GM18505 (cell line): ENCODE measurements at regions not wholly inside any gene's neighbourhood (a gene's known extent, or its start where the extent isn't known, plus 50 kb on each side); places are given as distances from the start of the nearest gene placed in this dataset.

Source experiments
- ATAC-seq: cut with Tn5 transposase; IDR thresholded peaks from one replicate; pipeline ENCODE4 v1.9.1; 2021; ENCODE audit not compliant: unreplicated experiment
- POLR2A ChIP-seq: IDR thresholded peaks from 4 replicates; pipeline ENCODE4 v1.6.1; 2011; ENCODE audit warnings: borderline replicate concordance; ENCODE audit not compliant: insufficient read depth, insufficient read length; ENCODE audit errors: extremely low read depth

- ATAC-seq: no peak
- no peak for TF ChIP-seq POLR2A
Observed at GRCh38 chr6:144599615-144600014, 314.5 kb downstream of the UTRN start.

DNA sequence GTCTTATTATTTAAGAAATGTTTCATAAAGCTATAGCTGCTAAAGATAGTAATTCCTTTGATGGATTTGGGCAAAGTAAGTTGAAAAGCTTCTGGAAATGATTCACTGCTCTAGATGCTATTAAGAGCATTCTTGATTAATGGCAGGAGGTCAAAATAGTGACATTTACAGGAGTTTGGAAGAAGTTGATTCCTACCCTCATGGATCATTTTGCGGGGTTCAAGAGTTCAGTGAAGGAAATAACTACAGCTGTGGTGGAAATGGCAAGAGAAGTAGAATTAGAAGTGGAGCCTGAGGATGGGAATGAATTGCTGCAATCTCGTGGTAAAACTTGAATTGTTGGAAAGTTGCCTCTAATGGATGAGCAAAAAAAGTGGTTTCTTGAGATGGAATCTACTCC lies 316.1 kb downstream of the UTRN start:
- TF ChIP-seq POLR2A: no peak
- ATAC-seq: no peak

- no peak for ATAC-seq
- TF ChIP-seq POLR2A: no peak
Observed at GRCh38 chr6:144602523-144603180, 317.5 kb downstream of the UTRN start.

GRCh38 chr6:144606083-144606482 lies 320.9 kb downstream of the UTRN start:
- TF ChIP-seq POLR2A: no peak
- no peak for ATAC-seq

DNA sequence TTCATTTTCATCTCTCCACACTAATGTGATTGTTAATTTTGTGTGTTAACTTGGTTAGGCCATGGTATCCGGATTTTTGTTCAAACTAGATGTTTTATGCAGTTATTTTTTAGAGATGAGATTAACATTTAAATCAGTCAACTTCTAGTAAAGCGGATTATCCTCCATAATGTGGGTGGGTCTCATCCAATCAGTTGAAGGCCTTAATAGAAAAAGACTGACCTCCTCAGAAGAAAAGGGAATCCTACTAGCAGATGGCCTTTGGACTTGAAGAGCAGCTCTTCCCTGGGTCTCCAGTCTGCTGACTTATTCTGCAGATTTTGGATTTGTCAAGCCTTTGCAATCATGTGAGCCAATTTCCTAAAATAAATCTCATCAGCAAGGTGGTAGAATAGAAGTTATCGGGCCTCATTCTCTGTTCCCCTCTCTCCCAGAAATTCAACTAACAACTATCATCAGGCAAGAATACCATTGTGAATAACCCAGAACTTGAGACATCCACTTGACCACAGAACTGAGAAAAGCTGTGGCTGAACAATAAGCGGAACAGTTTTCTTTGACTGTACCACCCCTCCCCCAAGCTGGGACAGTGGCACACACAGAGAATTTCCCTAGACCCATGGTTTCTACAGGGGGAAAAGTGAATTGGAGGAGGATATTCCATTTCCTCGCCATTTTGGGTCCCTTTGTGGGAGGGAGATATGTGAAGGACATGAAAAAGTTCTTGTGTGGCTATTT lies 323.0 kb downstream of the UTRN start:
- TF ChIP-seq POLR2A: no peak
- ATAC-seq: no peak

- no peak for TF ChIP-seq POLR2A
- no peak for ATAC-seq
Observed at GRCh38 chr6:144612811-144613210, 327.7 kb downstream of the UTRN start.

GRCh38 chr6:144613859-144614258 lies 328.7 kb downstream of the UTRN start:
- no peak for TF ChIP-seq POLR2A
- ATAC-seq: no peak

DNA sequence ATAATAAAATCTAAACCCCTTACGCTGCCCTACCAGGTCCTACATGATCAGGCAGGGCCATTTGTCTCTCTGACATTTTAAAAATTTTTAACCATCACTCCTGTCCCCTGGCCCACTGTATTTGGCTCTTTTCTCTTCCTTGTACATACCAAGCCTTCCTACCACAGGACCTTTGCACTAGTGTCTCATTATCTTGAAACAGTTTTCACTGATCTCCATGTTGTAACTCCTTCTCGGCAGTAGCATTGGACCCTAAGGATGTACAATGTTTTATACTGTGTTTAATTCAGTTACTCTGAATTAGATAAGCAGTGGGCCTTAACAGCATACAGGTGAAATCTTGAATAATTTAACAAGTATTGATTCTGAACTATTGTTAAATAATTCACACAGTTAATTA lies 330.7 kb downstream of the UTRN start:
- ATAC-seq: no peak
- no peak for TF ChIP-seq POLR2A

GRCh38 chr6:144617191-144617590 lies 332.1 kb downstream of the UTRN start:
- no peak for TF ChIP-seq POLR2A
- no peak for ATAC-seq

DNA sequence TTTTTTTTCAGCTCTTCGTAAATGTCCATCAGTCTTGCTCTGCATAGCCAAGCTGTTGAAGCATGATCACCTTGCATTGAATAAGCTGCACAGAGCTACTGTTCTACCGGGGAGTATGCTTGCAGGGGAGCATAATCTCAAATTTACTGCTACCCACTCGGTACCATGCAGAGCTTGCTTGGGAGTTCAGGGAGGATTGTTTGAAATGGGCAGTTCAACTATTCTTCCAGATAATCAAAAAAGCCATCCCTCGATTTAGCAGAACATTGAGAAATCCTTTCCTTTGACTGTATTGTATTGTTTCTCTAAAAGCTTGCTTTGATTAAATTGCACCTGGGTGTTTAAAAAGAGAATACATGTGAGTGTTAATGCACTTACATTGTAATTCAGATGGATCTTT lies 332.6 kb downstream of the UTRN start:
- no peak for TF ChIP-seq POLR2A
- no peak for ATAC-seq

- TF ChIP-seq POLR2A: no peak
- ATAC-seq: no peak
Observed at GRCh38 chr6:144619966-144620365, 334.8 kb downstream of the UTRN start.

- TF ChIP-seq POLR2A: no peak
- no peak for ATAC-seq
Observed at GRCh38 chr6:144621332-144621731, 336.2 kb downstream of the UTRN start.

GRCh38 chr6:144624246-144624645 lies 339.1 kb downstream of the UTRN start:
- ATAC-seq: no peak
- TF ChIP-seq POLR2A: no peak

DNA sequence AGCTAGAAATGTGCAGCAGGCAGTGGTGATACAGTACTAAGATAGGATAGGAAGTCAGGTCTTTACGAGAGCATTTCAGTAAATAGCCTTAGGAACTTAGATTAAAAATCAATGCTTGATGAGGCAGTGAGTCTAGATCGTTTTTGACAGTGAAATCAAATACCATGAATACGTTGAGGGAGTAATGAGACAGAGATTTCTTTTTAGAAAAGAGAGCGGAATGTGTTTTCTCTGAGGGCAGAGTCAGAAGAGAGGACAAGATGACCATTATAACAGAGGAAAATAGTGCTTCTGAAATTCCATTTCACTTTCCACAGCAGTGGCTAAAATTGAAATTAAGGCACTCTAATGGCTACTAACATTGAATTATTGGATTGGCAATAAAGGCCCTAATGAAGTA lies 339.6 kb downstream of the UTRN start:
- ATAC-seq: no peak
- TF ChIP-seq POLR2A: no peak

- no peak for ATAC-seq
- TF ChIP-seq POLR2A: no peak
Observed at GRCh38 chr6:144630857-144631256, 345.7 kb downstream of the UTRN start.

GRCh38 chr6:144632266-144632665 lies 347.1 kb downstream of the UTRN start:
- ATAC-seq: no peak
- no peak for TF ChIP-seq POLR2A
